ENCODE measurements at regions not wholly inside any gene's neighbourhood (a gene's known extent, or its start where the extent isn't known, plus 50 kb on each side); places are given as distances from the start of the nearest gene placed in this dataset.
"Not testable (repeated sequence)": the region's sequence is repeated elsewhere in the genome, so short reads cannot be mapped to it uniquely, and the experiment has no call there.

- no peak for DNase-seq (ENCODE audit: low read depth)
These were observed 390.8 kb downstream of the ZFHX3 start for GRCh38 chr16:72657164-72657563.

- DNase-seq (ENCODE audit: low read depth): no peak
These were observed 393.4 kb downstream of the ZFHX3 start for GRCh38 chr16:72654535-72654934.

DNA sequence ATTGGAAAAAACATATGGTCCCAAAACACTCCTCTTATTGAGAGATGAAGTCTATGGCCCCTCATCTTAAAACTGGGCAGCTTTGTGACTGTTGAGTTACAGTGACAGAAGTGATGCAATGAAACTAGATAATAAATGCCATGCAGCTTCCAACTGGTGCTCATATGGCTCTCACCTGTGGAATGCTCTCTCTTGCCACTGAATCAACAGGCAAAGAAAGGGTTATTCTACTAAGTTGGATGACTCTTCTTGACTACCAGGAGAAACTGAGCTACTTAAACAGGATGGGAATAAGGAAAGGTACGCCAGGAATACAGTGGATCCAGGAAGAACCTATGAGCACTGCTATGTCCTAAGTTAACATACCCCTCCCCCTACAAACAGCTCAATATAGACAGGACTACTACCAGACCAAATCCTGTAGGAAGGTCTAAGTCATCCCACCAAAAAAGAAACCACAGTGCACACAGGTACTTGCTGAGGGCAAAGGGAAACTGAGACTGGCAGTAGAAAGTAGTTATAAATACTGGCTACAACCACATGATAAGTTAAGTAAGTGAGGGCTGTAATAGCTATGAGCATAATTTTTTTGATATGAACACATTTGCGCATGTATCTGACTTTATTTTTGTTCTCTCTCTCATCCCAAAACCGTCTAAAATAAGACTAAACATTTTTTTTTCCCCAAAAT, 398.5 kb downstream of the ZFHX3 start:
- DNase-seq (ENCODE audit: low read depth): no peak

- no peak for DNase-seq (ENCODE audit: low read depth)
These were observed 401.3 kb downstream of the ZFHX3 start for GRCh38 chr16:72646615-72647014.

DNA sequence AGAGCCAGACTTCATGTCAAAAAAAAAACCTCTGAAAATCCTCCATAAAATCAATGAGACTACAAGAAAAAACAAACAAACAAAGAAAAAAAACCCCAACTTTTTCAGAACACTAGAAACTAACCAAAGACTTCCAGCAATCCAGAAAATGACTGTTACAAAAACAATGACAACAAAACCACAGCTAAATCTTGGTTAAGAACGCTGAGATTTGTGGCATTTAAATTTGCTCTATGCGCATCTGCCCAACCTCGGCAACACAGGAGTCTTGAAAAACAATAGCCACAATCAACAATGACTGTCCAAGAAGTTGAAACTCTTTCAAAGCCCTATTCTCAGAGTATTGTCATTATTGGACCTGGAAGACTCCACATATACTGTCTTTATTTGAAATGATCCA, 402.4 kb downstream of the ZFHX3 start:
- DNase-seq (ENCODE audit: low read depth): no peak

DNA sequence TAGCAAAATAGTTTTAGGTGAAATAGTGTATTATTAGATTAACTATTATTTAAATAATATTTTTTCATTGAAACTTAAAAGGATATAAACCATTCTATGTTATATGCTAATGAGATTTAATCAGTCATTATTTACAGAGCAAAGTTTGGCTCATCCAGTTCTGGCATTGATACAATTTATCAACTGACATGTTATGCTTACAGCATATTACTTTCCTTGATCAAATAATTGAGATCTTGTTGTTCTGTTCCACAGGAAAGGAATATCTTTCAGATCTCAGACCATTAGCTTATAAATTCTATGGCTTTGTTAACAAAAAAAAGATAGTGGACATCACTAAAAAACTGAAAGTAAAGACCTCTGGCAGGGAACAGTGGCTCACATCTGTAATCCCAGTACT, 403.0 kb downstream of the ZFHX3 start:
- DNase-seq (ENCODE audit: low read depth): no peak

DNA sequence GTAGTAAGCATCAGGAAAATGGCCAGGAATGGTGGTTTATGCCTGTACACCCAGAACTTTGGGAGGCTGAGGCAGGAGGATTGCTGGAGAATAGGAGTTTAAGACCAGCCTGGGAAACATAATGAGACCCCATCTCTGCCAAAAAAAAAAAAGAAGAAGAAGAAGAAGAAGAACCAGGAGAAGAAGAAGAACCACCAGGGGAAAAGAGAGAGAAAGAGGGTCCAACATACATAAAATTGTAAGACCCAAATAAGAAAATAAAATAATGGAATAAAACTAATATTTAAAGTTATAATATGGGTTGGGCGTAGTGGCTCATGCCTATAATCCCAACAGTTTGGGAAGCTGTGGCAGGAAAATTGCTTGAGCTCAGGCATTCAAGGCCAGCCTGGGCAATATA, 408.4 kb downstream of the ZFHX3 start:
- no peak for DNase-seq (ENCODE audit: low read depth)

- no peak for DNase-seq (ENCODE audit: low read depth)
These were observed 410.6 kb downstream of the ZFHX3 start for GRCh38 chr16:72637306-72637705.

DNA sequence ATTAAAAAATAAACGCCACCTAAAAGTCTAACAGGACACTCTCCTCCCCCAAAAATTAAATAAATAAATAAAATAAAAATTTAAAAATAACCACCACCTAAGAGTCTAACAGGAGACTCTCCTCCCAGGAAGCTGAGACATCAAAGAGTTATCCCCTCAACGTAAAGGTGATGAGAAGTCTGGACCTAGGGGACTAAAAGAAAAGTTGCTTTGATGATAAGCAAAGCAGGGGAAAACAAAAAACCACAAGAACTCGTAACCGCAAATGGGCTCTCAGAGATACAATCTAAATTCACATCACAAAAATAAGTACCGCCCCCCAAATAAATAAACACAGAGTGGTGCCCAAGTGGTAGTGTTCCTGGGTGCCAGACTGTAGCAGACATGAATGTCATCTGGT, 412.2 kb downstream of the ZFHX3 start:
- DNase-seq (ENCODE audit: low read depth): no peak

- no peak for DNase-seq (ENCODE audit: low read depth)
These were observed 412.8 kb downstream of the ZFHX3 start for GRCh38 chr16:72635104-72635503.

- DNase-seq (ENCODE audit: low read depth): not testable (repeated sequence)
These were observed 420.6 kb downstream of the ZFHX3 start for GRCh38 chr16:72627182-72627896.

DNA sequence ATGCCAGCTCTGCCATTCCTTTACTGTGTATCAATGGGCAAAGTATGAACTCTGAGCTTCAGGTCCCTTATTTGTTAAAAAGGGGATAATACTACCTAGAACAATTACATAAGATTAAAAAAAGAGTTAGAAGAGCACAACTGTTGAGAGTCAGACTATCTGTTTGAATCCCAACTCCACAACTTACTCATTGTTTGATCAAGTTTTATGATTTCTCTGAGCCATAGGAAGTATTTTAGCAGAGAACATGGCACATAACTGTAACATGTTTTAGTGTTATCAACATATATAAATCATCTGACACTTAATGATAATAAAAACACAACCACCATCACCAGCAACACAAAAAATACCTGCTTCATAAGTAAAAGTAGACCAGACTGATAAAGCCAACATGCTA, 421.3 kb downstream of the ZFHX3 start:
- no peak for DNase-seq (ENCODE audit: low read depth)

- no peak for DNase-seq (ENCODE audit: low read depth)
These were observed 426.3 kb downstream of the ZFHX3 start for GRCh38 chr16:72621651-72622050.

DNA sequence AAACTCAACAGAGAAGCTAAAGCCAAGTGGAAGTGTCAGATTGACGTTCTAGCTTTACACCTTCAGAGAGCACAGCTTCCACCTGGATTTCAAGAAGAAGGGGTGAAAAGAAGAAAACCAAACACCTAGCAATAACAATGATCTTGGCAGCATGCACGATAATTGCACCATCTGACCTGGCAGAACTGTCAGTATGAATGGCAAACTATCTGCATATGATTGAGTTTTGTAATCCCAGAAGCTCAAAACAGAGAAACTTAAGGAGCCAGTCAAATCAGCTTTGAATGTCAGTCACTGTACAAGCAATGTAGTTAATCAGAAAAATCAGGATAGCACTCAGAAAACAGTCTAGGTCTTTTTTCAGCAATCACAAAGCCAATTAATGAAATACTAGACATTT, 427.1 kb downstream of the ZFHX3 start:
- no peak for DNase-seq (ENCODE audit: low read depth)

- DNase-seq (ENCODE audit: low read depth): no peak
These were observed 427.6 kb downstream of the ZFHX3 start for GRCh38 chr16:72620348-72620747.

- DNase-seq (ENCODE audit: low read depth): no peak
These were observed 432.1 kb downstream of the ZFHX3 start for GRCh38 chr16:72615856-72616255.

DNA sequence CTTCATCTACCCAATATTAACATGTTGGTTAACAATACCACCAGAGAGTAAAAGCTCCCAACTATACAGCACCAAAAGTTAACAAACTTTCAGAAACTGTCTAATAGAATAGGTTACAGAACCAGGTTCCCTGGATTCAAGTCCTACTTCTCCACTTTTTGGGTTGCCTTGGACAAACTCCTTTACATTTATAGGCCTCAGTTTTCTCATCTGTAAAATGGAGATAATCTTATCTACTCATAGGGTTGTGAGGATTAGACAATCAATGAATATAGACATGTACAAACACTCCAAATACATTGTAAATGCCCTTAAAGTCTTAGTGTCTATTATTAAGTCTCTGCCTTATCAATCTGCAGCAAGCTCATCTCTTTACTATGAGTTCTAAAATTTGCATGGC, 435.2 kb downstream of the ZFHX3 start:
- DNase-seq (ENCODE audit: low read depth): no peak

- no peak for DNase-seq (ENCODE audit: low read depth)
These were observed 435.7 kb downstream of the ZFHX3 start for GRCh38 chr16:72612256-72612655.

GRCh38 chr16:72609933-72610332, 438.0 kb upstream of the PMFBP1 start:
- no peak for DNase-seq (ENCODE audit: low read depth)

DNA sequence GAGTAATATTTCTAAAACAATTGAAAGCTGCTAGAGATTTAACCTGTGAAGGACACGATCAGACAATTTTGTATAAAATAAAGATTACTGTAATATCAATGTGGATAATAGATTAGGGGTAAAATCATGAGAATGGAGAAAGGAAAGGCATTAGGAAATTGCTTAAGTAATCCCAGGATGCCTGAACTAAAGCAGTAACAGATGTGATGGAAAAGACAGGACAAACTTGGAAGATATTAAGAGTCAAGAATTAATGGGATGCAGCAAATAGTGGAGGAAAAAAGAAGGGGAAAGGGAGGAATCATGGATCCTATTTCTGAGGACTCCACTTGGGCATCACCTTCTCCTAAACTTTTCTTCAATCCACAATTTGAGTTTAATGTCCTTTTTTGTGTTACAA, 437.1 kb upstream of the PMFBP1 start:
- DNase-seq (ENCODE audit: low read depth): no peak

- no peak for DNase-seq (ENCODE audit: low read depth)
These were observed 432.4 kb upstream of the PMFBP1 start for GRCh38 chr16:72604375-72604774.

- no peak for DNase-seq (ENCODE audit: low read depth)
These were observed 430.5 kb upstream of the PMFBP1 start for GRCh38 chr16:72602499-72602898.

- no peak for DNase-seq (ENCODE audit: low read depth)
These were observed 426.7 kb upstream of the PMFBP1 start for GRCh38 chr16:72598696-72599095.

- no peak for DNase-seq (ENCODE audit: low read depth)
These were observed 426.0 kb upstream of the PMFBP1 start for GRCh38 chr16:72597938-72598337.

Measured in activated T-cell treated with anti-CD3 and anti-CD28 coated beads for 1 hour (primary cell).